Neural progenitor cell (in vitro differentiated cells): ENCODE measurements at regions not wholly inside any gene's neighbourhood (a gene's known extent, or its start where the extent isn't known, plus 50 kb on each side); places are given as distances from the start of the nearest gene placed in this dataset.

ENCODE experiments used
- DNase-seq: peaks from one replicate; pipeline ENCODE4 v3.0.0-alpha.2; 2016; ENCODE audit warnings: low spot score
- H2AFZ ChIP-seq: fragments of 200-600 bp; sonication (generic); replicated peaks from 2 replicates; pipeline ENCODE4 v1.6.1; 2016; ENCODE audit warnings: antibody characterized with exemption
- H3F3A ChIP-seq: fragments of 200-600 bp; sonication (generic); 2 replicates; pipeline ENCODE4 v1.6.1; 2016; ENCODE audit warnings: antibody characterized with exemption, low read depth
- H3K27ac ChIP-seq: fragments of 200-600 bp; sonication (generic); 2 replicates; pipeline ENCODE4 v1.5.1; 2016; ENCODE audit warnings: mild to moderate bottlenecking
- H3K27me3 ChIP-seq: fragments of 200-600 bp; sonication (generic); 2 replicates; pipeline ENCODE4 v1.6.1; 2016; ENCODE audit warnings: mild to moderate bottlenecking, moderate library complexity
- H3K36me3 ChIP-seq: fragments of 200-600 bp; sonication (generic); 2 replicates; pipeline ENCODE4 v1.5.1; 2016
- H3K4me1 ChIP-seq: fragments of 200-600 bp; sonication (generic); 2 replicates; pipeline ENCODE4 v1.6.1; 2016; ENCODE audit warnings: mixed run types
- H3K4me2 ChIP-seq: fragments of 200-600 bp; sonication (generic); 2 replicates; pipeline ENCODE4 v1.6.1; 2016
- H3K4me3 ChIP-seq: fragments of 200-600 bp; sonication (generic); 2 replicates; pipeline ENCODE4 v1.5.1; 2016
- H3K79me2 ChIP-seq: fragments of 200-600 bp; sonication (generic); 2 replicates; pipeline ENCODE4 v1.6.1; 2016; ENCODE audit warnings: low read depth
- H3K9ac ChIP-seq: fragments of 200-600 bp; sonication (generic); 2 replicates; pipeline ENCODE4 v1.6.1; 2016
- H3K9me3 ChIP-seq: fragments of 200-600 bp; sonication (generic); 2 replicates; pipeline ENCODE4 v1.5.1; 2016; ENCODE audit warnings: low read depth
- H4K20me1 ChIP-seq: fragments of 200-600 bp; sonication (generic); 2 replicates; pipeline ENCODE4 v1.6.1; 2016; ENCODE audit warnings: low read depth
- H3K27ac Mint-ChIP-seq: 3 replicates; pipeline ENCODE4 v1.8.0; 2021; ENCODE audit warnings: mixed read lengths
- H3K27me3 Mint-ChIP-seq: 2 replicates; pipeline ENCODE4 v1.8.0; 2022; ENCODE audit warnings: low read depth, mild to moderate bottlenecking, inconsistent platforms, moderate library complexity, mixed read lengths; ENCODE audit not compliant: insufficient read depth
- H3K36me3 Mint-ChIP-seq: 3 replicates; pipeline ENCODE4 v1.8.0; 2021; ENCODE audit warnings: mixed read lengths
- H3K4me1 Mint-ChIP-seq: 3 replicates; pipeline ENCODE4 v1.8.0; 2021; ENCODE audit warnings: mixed read lengths
- H3K4me3 Mint-ChIP-seq: 3 replicates; pipeline ENCODE4 v1.8.0; 2021; ENCODE audit warnings: mild to moderate bottlenecking, moderate library complexity, mixed read lengths
- H3K9me3 Mint-ChIP-seq: 3 replicates; pipeline ENCODE4 v1.8.0; 2020; ENCODE audit warnings: mixed read lengths
- CTCF ChIP-seq: fragments of 200-600 bp; sonication (generic); IDR thresholded peaks from 2 replicates; pipeline ENCODE4 v1.5.1; 2017; ENCODE audit warnings: antibody characterized with exemption, mild to moderate bottlenecking
- EZH2 ChIP-seq: fragments of 200-600 bp; sonication (generic); IDR thresholded peaks from 2 replicates; pipeline ENCODE4 v1.6.1; 2017; ENCODE audit warnings: antibody characterized with exemption, mild to moderate bottlenecking, moderate library complexity
- EZH2phosphoT487 ChIP-seq: fragments of 200-600 bp; sonication (generic); IDR thresholded peaks from 2 replicates; pipeline ENCODE4 v1.6.1; 2017; ENCODE audit warnings: antibody characterized with exemption

GRCh38 chr4:120236873-120237272 lies 170.2 kb upstream of the MAD2L1 start:
- Histone ChIP-seq H3F3A (no peaks in the 10 kb centered on the region), H3K4me2 (no peak overlapping the region), H4K20me1 (no peaks in the 10 kb centered on the region), H3K27me3 (no peaks in the 10 kb centered on the region), H3K79me2 (no peaks in the 10 kb centered on the region), H3K9ac (no peak overlapping the region), H3K4me1 (no peaks in the 10 kb centered on the region), H2AFZ (no peak overlapping the region), H3K36me3 (no peaks in the 10 kb centered on the region), H3K4me3 (no peak overlapping the region), H3K9me3 (no peaks in the 10 kb centered on the region), H3K27ac (no peak overlapping the region)
- DNase-seq, result no peak
- H3K4me3 Mint-ChIP-seq, result no peak overlapping the region
- no peaks in the 10 kb centered on the region for H3K4me1 Mint-ChIP-seq
- no peak overlapping the region for H3K27ac Mint-ChIP-seq
- TF ChIP-seq EZH2 (no peak), CTCF (no peak), EZH2phosphoT487 (no peak)
- no peaks in the 10 kb centered on the region for H3K36me3 Mint-ChIP-seq
- peaks cover 2% of the 10 kb centered on the region for H3K27me3 Mint-ChIP-seq
- H3K9me3 Mint-ChIP-seq, result peaks cover 2% of the 10 kb centered on the region

- H3F3A ChIP-seq, result no peaks in the 10 kb centered on the region
- no peaks in the 10 kb centered on the region for H3K36me3 Mint-ChIP-seq
- H3K9me3 Mint-ChIP-seq, result peaks cover 2% of the 10 kb centered on the region
- no peak overlapping the region for H3K27ac ChIP-seq
- no peak overlapping the region for H3K4me3 Mint-ChIP-seq
- TF ChIP-seq EZH2phosphoT487 (no peak), EZH2 (no peak), CTCF (no peak)
- no peak overlapping the region for H2AFZ ChIP-seq
- H3K9me3 ChIP-seq, result no peaks in the 10 kb centered on the region
- H3K4me3 ChIP-seq, result no peak overlapping the region
- no peaks in the 10 kb centered on the region for H4K20me1 ChIP-seq
- no peaks in the 10 kb centered on the region for H3K4me1 ChIP-seq
- peaks cover 2% of the 10 kb centered on the region for H3K27me3 Mint-ChIP-seq
- H3K27ac Mint-ChIP-seq, result no peak overlapping the region
- DNase-seq, result no peak
- H3K9ac ChIP-seq, result no peak overlapping the region
- no peaks in the 10 kb centered on the region for H3K4me1 Mint-ChIP-seq
- H3K27me3 ChIP-seq, result no peaks in the 10 kb centered on the region
- H3K4me2 ChIP-seq, result no peak overlapping the region
- no peaks in the 10 kb centered on the region for H3K79me2 ChIP-seq
- no peaks in the 10 kb centered on the region for H3K36me3 ChIP-seq
These were observed 165.4 kb upstream of the MAD2L1 start for GRCh38 chr4:120232050-120232449.

- Histone ChIP-seq H2AFZ (peak overlapping the region; percentile 85), H3K27ac (no peak overlapping the region), H3K4me1 (no peaks in the 10 kb centered on the region), H3K36me3 (no peaks in the 10 kb centered on the region), H3K9ac (no peak overlapping the region), H3K4me3 (no peak overlapping the region), H3K79me2 (no peaks in the 10 kb centered on the region), H3K27me3 (no peaks in the 10 kb centered on the region), H3F3A (no peaks in the 10 kb centered on the region), H4K20me1 (no peaks in the 10 kb centered on the region), H3K4me2 (no peak overlapping the region), H3K9me3 (no peaks in the 10 kb centered on the region)
- no peak for TF ChIP-seq CTCF
- Mint-ChIP-seq H3K27me3 (no peaks in the 10 kb centered on the region), H3K27ac (no peak overlapping the region), H3K36me3 (no peaks in the 10 kb centered on the region), H3K4me3 (no peak overlapping the region), H3K9me3 (peaks cover under 1% of the 10 kb centered on the region), H3K4me1 (no peaks in the 10 kb centered on the region)
- no peak for DNase-seq
These were observed 161.4 kb upstream of the MAD2L1 start for GRCh38 chr4:120228086-120228485.

DNA sequence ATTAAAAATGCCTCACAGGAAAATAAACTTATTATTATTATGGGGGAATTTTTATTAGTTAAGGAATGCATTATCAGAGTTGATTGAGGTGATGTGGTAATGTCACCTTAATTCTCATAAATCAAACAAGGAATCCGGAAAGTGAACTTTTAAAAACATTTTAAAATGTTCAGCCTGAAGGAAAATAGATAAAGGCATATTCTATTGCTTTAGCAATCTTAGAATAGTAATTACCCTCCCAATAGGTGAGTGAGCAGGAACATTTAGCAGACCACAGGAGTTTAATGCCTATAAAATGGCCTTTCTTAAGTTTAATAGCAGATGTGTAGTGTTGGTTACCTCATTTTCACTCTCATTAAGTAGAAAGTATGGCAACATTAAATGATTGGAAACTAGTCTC lies 160.9 kb upstream of the MAD2L1 start:
- H3K9me3 Mint-ChIP-seq, result no peaks in the 10 kb centered on the region
- TF ChIP-seq CTCF (no peak), EZH2 (no peak)
- Histone ChIP-seq H3K79me2 (no peaks in the 10 kb centered on the region), H3F3A (no peaks in the 10 kb centered on the region), H4K20me1 (no peaks in the 10 kb centered on the region), H3K9ac (no peak overlapping the region), H3K4me2 (no peak overlapping the region), H3K27ac (no peak overlapping the region), H3K36me3 (no peaks in the 10 kb centered on the region), H3K9me3 (no peaks in the 10 kb centered on the region), H2AFZ (no peak overlapping the region), H3K27me3 (no peaks in the 10 kb centered on the region), H3K4me3 (no peak overlapping the region), H3K4me1 (no peaks in the 10 kb centered on the region)
- no peak overlapping the region for H3K27ac Mint-ChIP-seq
- no peaks in the 10 kb centered on the region for H3K4me1 Mint-ChIP-seq
- no peaks in the 10 kb centered on the region for H3K36me3 Mint-ChIP-seq
- no peak overlapping the region for H3K4me3 Mint-ChIP-seq
- no peaks in the 10 kb centered on the region for H3K27me3 Mint-ChIP-seq
- DNase-seq, result no peak
